ENCODE measurements at regions not wholly inside any gene's neighbourhood (a gene's known extent, or its start where the extent isn't known, plus 50 kb on each side); places are given as distances from the start of the nearest gene placed in this dataset.

- no peak overlapping the region for H3K27ac Mint-ChIP-seq
- no peak for DNase-seq (ENCODE audit: low spot score)
- intact Hi-C loops (cut with micrococcal nuclease): no loop called here
- peaks cover 6% of the 10 kb centered on the region for H3K27me3 Mint-ChIP-seq (ENCODE audit: insufficient read depth)
- no peaks in the 10 kb centered on the region for H3K4me1 Mint-ChIP-seq (ENCODE audit: low read depth)
- H3K9me3 Mint-ChIP-seq: peaks cover 3% of the 10 kb centered on the region
- H3K4me3 Mint-ChIP-seq: no peak overlapping the region
- H3K36me3 Mint-ChIP-seq (ENCODE audit: low read depth): no peaks in the 10 kb centered on the region
These were observed 129.8 kb downstream of the SEC23A start for GRCh38 chr14:38973083-38973700.

- no peaks in the 10 kb centered on the region for H3K4me1 Mint-ChIP-seq (ENCODE audit: low read depth)
- no peaks in the 10 kb centered on the region for H3K36me3 Mint-ChIP-seq (ENCODE audit: low read depth)
- H3K9me3 Mint-ChIP-seq: no peaks in the 10 kb centered on the region
- no peak overlapping the region for H3K27ac Mint-ChIP-seq
- H3K4me3 Mint-ChIP-seq: no peak overlapping the region
- DNase-seq (ENCODE audit: low spot score): no peak
- intact Hi-C loops (cut with micrococcal nuclease): no loop called here
- peaks cover 4% of the 10 kb centered on the region for H3K27me3 Mint-ChIP-seq (ENCODE audit: insufficient read depth)
These were observed 130.5 kb downstream of the SEC23A start for GRCh38 chr14:38972511-38972910.

- Mint-ChIP-seq H3K27me3 (ENCODE audit: insufficient read depth) (peaks cover 4% of the 10 kb centered on the region), H3K27ac (no peak overlapping the region), H3K4me1 (ENCODE audit: low read depth) (no peaks in the 10 kb centered on the region), H3K36me3 (ENCODE audit: low read depth) (no peaks in the 10 kb centered on the region), H3K4me3 (no peak overlapping the region), H3K9me3 (no peaks in the 10 kb centered on the region)
- intact Hi-C loops (cut with micrococcal nuclease): no loop called here
- no peak for DNase-seq (ENCODE audit: low spot score)
These were observed 131.6 kb downstream of the SEC23A start for GRCh38 chr14:38971258-38971921.

- intact Hi-C loops (cut with micrococcal nuclease): no loop called here
- Mint-ChIP-seq H3K36me3 (ENCODE audit: low read depth) (no peaks in the 10 kb centered on the region), H3K4me3 (no peak overlapping the region), H3K27ac (no peak overlapping the region), H3K9me3 (no peaks in the 10 kb centered on the region), H3K4me1 (ENCODE audit: low read depth) (no peaks in the 10 kb centered on the region), H3K27me3 (ENCODE audit: insufficient read depth) (no peaks in the 10 kb centered on the region)
- no peak for DNase-seq (ENCODE audit: low spot score)
These were observed 138.4 kb downstream of the SEC23A start for GRCh38 chr14:38964630-38965029.

GRCh38 chr14:38960946-38961531 lies 142.0 kb downstream of the SEC23A start:
- H3K36me3 Mint-ChIP-seq (ENCODE audit: low read depth): no peaks in the 10 kb centered on the region
- H3K9me3 Mint-ChIP-seq: no peaks in the 10 kb centered on the region
- no peak overlapping the region for H3K27ac Mint-ChIP-seq
- H3K27me3 Mint-ChIP-seq (ENCODE audit: insufficient read depth): no peaks in the 10 kb centered on the region
- DNase-seq (ENCODE audit: low spot score): no peak
- H3K4me3 Mint-ChIP-seq: no peak overlapping the region
- intact Hi-C loops (cut with micrococcal nuclease): no loop called here
- no peaks in the 10 kb centered on the region for H3K4me1 Mint-ChIP-seq (ENCODE audit: low read depth)

GRCh38 chr14:38959021-38959420 lies 144.0 kb downstream of the SEC23A start:
- DNase-seq (ENCODE audit: low spot score): no peak
- Mint-ChIP-seq H3K9me3 (no peaks in the 10 kb centered on the region), H3K27ac (no peak overlapping the region), H3K36me3 (ENCODE audit: low read depth) (no peaks in the 10 kb centered on the region), H3K4me1 (ENCODE audit: low read depth) (no peaks in the 10 kb centered on the region), H3K27me3 (ENCODE audit: insufficient read depth) (no peaks in the 10 kb centered on the region), H3K4me3 (no peak overlapping the region)
- intact Hi-C loops (cut with micrococcal nuclease): no loop called here

- no peaks in the 10 kb centered on the region for H3K4me1 Mint-ChIP-seq (ENCODE audit: low read depth)
- intact Hi-C loops (cut with micrococcal nuclease): no loop called here
- no peaks in the 10 kb centered on the region for H3K36me3 Mint-ChIP-seq (ENCODE audit: low read depth)
- H3K9me3 Mint-ChIP-seq: no peaks in the 10 kb centered on the region
- DNase-seq (ENCODE audit: low spot score): no peak
- no peak overlapping the region for H3K27ac Mint-ChIP-seq
- no peak overlapping the region for H3K4me3 Mint-ChIP-seq
- no peaks in the 10 kb centered on the region for H3K27me3 Mint-ChIP-seq (ENCODE audit: insufficient read depth)
These were observed 144.4 kb downstream of the SEC23A start for GRCh38 chr14:38958589-38958988.

- intact Hi-C loops (cut with micrococcal nuclease): no loop called here
- H3K4me3 Mint-ChIP-seq: no peak overlapping the region
- H3K27ac Mint-ChIP-seq: no peak overlapping the region
- no peak for DNase-seq (ENCODE audit: low spot score)
- no peaks in the 10 kb centered on the region for H3K36me3 Mint-ChIP-seq (ENCODE audit: low read depth)
- no peaks in the 10 kb centered on the region for H3K9me3 Mint-ChIP-seq
- H3K27me3 Mint-ChIP-seq (ENCODE audit: insufficient read depth): peaks cover 3% of the 10 kb centered on the region
- H3K4me1 Mint-ChIP-seq (ENCODE audit: low read depth): no peaks in the 10 kb centered on the region
These were observed 151.6 kb downstream of the SEC23A start for GRCh38 chr14:38951451-38951850.

- Mint-ChIP-seq H3K36me3 (ENCODE audit: low read depth) (no peaks in the 10 kb centered on the region), H3K27ac (no peak overlapping the region), H3K4me3 (no peak overlapping the region), H3K4me1 (ENCODE audit: low read depth) (no peaks in the 10 kb centered on the region), H3K9me3 (no peaks in the 10 kb centered on the region), H3K27me3 (ENCODE audit: insufficient read depth) (peaks cover 3% of the 10 kb centered on the region)
- intact Hi-C loops (cut with micrococcal nuclease): no loop called here
- DNase-seq (ENCODE audit: low spot score): no peak
These were observed 152.4 kb downstream of the SEC23A start for GRCh38 chr14:38950676-38951075.

- H3K9me3 Mint-ChIP-seq: no peaks in the 10 kb centered on the region
- H3K27ac Mint-ChIP-seq: no peak overlapping the region
- H3K4me1 Mint-ChIP-seq (ENCODE audit: low read depth): no peaks in the 10 kb centered on the region
- no peak for DNase-seq (ENCODE audit: low spot score)
- H3K4me3 Mint-ChIP-seq: no peak overlapping the region
- no peaks in the 10 kb centered on the region for H3K36me3 Mint-ChIP-seq (ENCODE audit: low read depth)
- peaks cover 3% of the 10 kb centered on the region for H3K27me3 Mint-ChIP-seq (ENCODE audit: insufficient read depth)
- intact Hi-C loops (cut with micrococcal nuclease): no loop called here
These were observed 154.5 kb downstream of the SEC23A start for GRCh38 chr14:38948576-38948975.

- no peaks in the 10 kb centered on the region for H3K36me3 Mint-ChIP-seq (ENCODE audit: low read depth)
- H3K27ac Mint-ChIP-seq: no peak overlapping the region
- intact Hi-C loops (cut with micrococcal nuclease): no loop called here
- no peak overlapping the region for H3K4me3 Mint-ChIP-seq
- no peak for DNase-seq (ENCODE audit: low spot score)
- H3K4me1 Mint-ChIP-seq (ENCODE audit: low read depth): no peaks in the 10 kb centered on the region
- H3K27me3 Mint-ChIP-seq (ENCODE audit: insufficient read depth): peaks cover 3% of the 10 kb centered on the region
- no peaks in the 10 kb centered on the region for H3K9me3 Mint-ChIP-seq
These were observed 154.9 kb downstream of the SEC23A start for GRCh38 chr14:38948171-38948570.

- DNase-seq (ENCODE audit: low spot score): no peak
- H3K27ac Mint-ChIP-seq: no peak overlapping the region
- no peaks in the 10 kb centered on the region for H3K36me3 Mint-ChIP-seq (ENCODE audit: low read depth)
- no peaks in the 10 kb centered on the region for H3K4me1 Mint-ChIP-seq (ENCODE audit: low read depth)
- no peak overlapping the region for H3K4me3 Mint-ChIP-seq
- H3K27me3 Mint-ChIP-seq (ENCODE audit: insufficient read depth): peaks cover 3% of the 10 kb centered on the region
- no peaks in the 10 kb centered on the region for H3K9me3 Mint-ChIP-seq
- intact Hi-C loops (cut with micrococcal nuclease): no loop called here
These were observed 155.7 kb downstream of the SEC23A start for GRCh38 chr14:38947343-38947742.

GRCh38 chr14:38944691-38945090 lies 158.3 kb downstream of the SEC23A start:
- Mint-ChIP-seq H3K4me1 (ENCODE audit: low read depth) (no peaks in the 10 kb centered on the region), H3K36me3 (ENCODE audit: low read depth) (no peaks in the 10 kb centered on the region), H3K27me3 (ENCODE audit: insufficient read depth) (peaks cover 3% of the 10 kb centered on the region), H3K4me3 (no peak overlapping the region), H3K27ac (no peak overlapping the region), H3K9me3 (no peaks in the 10 kb centered on the region)
- intact Hi-C loops (cut with micrococcal nuclease): no loop called here
- DNase-seq (ENCODE audit: low spot score): no peak
